HS-27A (cell line): ENCODE measurements at regions not wholly inside any gene's neighbourhood (a gene's known extent, or its start where the extent isn't known, plus 50 kb on each side); places are given as distances from the start of the nearest gene placed in this dataset.

Experiments used
- DNase-seq: peaks from one replicate; pipeline ENCODE4 v3.0.0-alpha.2; 2012; ENCODE audit warnings: low read depth, missing footprints

DNA sequence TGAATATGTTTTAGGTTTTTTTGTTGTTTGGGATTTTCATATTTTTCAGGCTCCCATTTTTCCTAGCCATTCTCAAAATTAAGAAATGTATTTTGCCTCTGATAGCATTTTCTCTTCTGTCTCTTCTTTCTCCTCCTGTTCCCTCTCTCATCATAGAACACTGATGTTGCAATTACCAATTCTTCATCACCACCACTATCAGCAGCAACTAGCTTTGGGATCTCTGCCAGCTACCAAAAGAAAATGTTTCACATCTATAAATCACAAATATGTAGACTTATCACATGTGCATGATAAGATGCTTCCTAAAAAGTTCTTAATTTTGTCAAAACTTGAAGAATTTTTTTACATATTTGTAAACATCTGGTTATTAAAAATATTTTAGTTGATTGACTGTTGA lies 887.1 kb downstream of the MAT2B start:
- no peak for DNase-seq

DNA sequence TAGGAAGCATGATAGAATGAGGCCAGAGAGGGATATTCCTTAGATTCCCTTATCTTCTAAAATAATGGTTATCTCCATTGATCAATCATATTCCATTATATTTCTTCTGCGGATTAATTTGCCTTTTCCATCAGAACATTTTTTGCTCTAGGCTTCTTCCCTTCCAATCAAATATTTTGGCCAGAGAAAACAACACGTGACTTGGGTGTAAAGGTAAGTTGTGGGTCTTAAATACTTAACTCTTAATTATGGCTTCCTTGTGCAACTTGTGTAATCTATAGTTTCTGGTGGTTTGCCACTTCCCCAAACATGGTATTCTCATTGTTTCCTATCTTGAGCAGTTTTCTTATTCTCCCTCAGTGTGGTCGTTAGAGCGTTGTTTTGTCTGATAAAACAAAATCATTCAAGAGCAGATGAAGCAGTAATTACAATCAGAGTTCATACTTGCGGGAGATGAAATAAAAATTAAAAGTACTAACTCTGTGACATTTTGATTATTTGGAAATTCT lies 889.3 kb downstream of the MAT2B start:
- DNase-seq, result no peak

DNA sequence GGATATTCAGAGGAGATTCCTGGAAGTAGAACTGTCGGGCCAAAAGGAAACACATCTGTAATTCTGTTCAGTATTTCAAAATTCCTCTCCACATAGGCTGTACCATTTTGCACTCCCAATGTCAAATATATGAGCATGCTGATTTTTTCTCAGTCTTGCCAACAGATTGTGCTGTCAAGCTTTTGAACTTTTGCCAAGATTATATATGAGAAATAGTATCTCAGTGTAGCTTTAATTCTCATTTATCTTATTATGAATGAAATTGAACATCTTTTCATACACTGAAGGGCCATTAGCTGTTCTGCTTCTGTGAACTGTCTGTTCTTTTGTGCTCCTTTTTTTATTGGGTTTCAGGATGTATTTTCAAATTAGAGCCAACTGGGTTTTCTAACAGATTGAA lies 907.1 kb downstream of the MAT2B start:
- no peak for DNase-seq

DNA sequence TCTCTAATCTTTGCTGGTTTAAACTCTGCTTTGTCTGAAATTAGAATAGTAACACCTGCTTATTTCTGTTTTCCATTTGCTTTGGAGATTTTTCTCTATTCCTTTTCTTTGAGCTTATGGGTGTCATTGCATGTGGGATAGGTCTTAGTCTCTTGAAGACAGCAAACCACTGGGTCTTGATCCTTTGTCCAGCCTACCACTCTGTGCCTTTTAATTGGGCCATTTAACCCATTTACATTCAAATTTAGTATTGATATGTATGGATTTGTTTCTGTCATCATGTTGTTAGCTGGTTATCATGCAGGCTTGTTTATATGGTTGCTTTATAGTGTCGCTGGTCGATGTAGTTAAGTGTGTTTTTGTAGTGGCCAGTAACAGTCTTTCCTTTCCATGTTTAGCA lies 914.7 kb downstream of the MAT2B start:
- no peak for DNase-seq

DNA sequence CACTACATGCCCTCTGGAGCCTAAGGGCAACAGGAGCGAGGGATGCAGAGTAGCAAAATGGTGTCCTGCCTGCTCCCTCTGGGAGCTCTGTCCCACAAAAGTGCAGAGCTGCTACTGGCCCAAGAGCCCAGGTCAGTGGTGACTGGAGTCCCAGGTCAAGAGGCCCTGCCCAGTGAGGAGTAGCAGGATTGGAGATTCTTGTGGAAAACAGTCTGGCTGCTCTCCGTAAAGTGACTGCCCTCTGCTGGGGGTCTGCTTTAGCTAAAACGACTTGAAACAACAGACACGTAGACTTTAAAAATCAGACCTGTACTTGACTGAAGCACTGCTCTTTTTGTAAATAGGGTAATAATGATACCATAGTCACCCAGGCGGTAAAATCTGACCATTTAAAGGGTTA lies 917.0 kb downstream of the MAT2B start:
- DNase-seq, result no peak

DNA sequence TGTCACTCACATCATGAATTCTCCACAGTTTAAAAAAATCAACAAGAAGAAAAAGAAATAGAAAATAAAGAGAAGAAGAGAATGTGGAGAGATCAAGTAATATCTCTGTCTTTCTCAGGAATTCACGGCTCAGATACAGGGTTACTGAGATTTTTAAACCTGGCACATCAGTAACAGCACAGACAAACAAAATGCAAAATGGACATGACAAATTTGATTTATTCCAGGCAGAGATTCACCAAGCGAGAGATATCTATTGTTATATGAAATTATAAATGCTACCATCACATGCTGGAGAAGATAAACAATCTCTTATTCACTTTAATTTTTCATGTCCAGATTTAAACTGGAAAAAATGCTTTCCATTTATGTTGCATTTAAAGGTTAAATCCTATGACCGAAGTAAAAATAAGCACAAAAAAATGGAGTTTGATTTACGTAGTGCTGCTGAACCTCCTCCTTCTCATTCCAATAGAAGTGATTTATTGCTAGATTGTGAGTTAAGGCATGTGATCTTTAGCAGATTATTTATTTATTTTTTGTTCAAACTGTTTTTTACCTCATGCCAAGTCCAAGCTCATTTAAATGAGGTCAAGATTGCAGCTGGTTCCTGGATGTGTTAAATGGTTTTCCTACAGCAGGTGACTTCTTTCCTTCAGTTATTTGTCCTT lies 926.4 kb downstream of the MAT2B start:
- DNase-seq, result no peak

DNA sequence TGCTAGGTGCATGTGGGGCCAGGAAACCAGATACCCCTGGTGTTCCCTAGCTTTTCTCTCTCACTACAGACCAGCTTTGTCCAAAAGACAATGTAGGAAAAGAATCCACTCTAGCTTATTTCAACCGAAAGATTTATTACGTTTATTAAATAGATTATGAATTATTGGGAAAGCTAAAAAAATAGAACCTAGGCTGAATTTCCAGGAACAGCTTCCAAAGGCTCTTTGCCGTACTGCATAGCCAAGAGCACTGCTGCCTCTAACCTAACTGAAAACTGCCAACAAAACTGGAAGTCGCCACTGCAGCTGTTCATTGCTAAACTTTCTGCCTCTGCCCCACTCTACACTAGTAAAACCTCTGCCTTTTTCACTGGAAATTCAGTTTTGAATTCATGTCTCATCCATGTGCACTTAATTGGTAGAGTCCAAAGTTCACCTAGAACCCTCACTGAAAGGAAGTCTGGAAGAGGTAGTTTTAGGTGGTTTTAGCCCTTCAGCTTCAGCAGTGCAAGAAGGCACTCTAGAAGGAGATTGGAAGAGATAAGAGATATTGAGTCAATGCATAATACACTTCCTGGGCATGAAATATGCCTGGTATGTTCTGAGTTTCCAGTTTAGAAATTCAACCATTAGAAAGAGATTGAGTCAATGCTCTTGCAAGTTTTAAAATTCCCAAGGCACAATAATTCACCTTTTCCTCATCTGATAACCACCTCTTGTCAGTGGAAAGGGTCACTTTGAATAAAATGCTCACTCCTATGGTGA lies 927.9 kb downstream of the MAT2B start:
- DNase-seq, result peak; percentile 15

DNA sequence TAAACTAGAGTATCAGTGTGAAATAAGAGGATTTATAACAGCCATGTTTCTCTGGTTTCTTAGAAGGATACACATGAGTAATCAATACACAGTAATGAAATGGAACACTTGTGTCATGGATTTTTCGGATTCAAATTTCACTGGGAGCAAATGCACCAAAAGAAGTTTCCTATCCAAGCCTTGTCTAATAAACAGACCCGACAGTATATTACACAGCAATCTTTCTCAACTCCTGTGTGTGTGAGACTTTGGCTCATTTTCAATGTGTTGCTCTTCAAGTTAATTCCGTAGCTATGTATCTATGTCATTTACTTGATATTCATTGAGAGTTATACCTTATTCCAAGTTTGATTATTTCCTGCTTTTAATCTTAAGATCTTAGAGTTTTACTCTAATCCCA lies 930.2 kb downstream of the MAT2B start:
- DNase-seq, result no peak

DNA sequence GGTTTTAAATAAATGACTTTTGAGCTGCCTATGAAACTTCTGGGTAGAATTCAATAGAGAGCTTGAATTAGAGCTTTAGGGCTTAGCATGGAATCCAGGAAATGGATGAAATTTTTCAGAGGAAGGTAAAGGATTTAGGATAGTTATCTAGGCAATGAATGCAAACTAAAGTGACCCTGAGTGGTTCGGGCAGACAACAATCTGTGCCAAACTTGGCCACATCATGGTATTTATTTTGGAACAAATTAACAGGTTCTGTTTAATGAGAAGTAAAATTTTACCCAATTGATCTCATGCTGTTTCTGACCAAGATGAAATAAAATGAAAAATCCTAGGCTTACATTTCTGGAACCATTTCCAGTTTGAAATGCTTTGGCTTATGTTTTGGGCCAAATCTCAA lies 934.4 kb downstream of the MAT2B start:
- DNase-seq, result no peak

DNA sequence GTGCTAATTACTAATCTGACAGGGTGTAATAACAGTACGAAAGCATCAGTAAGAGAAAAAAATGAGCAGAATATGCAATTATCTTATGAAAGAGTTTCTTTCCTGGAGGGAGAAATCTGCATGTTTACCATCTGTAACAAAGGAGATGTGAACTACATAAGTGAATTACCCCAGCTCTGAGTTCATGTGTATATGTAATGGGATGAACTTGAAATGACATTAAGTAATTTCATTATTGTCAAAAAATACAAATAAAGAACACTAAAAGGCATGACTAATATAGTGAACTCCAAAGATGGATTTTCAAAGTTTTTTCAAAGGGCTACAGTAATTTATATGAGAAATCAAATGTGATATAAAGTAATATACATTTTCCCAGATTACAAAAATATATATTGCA lies 944.0 kb downstream of the MAT2B start:
- DNase-seq, result no peak

DNA sequence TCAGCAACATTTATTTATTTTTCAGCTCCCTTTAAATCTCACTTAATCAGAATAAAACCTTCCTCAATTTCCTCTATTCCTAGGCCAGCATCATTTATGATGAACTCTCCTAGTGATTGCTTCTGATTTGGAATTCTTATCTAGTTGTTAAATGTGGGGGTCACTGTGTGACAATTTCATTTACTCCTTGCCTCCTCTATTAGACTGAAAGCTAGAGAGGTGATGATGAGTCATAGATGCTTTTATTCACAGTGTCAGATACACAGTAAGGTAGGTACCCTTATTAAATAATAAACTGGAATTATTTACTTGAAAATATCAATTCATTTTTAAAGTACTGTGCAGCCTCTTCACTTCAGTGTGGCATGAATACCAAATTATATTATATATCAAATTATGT lies 960.6 kb downstream of the MAT2B start:
- DNase-seq, result no peak

DNA sequence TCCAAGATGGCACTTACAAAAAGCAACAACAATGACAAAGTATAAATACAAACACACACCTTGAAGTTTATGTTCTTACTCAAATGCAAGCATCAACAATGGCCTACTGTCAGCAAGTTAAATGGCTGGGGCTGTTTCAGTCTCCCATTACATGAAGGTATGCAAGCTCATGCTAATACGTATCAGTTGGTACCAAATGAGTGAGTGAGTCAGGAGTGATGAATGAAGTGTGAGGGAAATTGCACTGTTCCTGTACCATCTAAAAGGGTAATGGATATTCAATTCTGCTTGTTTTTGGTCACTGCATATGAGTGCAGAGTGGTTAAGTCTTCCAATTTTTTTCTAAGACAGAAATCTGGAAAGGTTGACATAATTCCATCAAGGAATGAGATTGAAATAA lies 964.9 kb downstream of the MAT2B start:
- DNase-seq, result no peak

DNA sequence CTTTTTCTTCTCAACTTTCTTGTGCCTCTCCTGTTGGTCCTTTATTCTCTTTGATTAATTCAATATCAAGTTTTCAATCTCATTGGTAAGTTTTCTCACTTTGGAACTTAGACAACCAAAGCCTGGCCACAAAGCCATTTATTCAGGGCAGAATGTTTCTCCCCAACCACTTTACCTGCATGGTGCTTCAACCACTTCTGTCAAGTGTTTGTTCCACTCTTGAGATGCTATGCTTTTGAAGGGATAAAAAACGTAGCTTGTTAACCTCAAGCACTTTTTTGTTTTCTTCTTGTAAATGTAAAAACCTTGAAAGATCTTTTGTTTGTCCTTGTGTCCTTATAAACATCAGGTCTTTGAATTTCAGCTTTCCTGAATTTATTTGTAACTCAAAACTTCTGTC lies 966.7 kb downstream of the MAT2B start:
- DNase-seq, result no peak

DNA sequence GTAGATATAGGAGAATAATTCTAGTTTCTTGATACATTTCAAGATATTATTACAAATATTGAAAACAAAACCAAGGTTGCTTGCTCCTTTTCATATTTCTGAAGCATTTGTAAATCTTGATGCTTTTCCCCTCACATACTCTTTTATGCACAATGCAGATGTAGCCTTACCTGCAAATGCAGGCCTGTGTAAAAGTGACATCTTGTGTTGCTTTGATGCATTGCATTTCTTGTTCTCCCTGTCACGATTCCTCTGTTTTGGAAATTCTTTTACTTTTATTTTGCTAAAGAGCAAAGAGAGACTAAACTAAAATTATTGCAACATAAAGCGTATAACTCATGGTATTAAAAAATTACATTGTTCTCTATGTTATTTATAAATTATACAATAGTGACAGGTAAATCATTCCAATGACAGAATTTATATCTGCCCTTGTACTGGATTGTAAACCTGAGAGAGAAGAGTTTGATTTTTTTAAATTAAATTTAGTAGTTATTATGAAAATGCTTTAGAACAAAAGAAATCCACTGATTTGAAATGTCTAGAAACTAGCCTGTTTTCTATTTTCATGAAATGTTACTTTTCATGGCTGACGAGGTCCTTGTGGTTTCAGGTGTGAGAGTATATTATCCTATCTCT lies 970.0 kb downstream of the MAT2B start:
- no peak for DNase-seq

DNA sequence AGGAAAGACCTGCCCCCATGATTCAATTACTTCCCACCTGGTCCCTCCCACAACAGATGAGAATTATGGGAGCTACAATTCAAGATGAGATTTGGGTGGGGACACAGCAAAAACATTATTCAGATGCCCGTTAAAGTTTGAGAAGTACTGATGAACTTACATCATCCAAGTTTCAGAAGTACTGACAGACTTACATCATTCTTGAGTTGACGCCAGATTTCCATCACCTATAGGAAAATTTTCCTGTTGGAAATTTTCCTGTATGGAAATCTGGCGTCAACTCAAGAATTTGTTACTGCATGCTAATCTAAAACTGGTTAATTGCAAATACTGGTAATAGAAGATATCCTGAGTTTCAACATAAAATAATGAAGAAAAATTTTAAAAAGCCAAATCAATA lies 975.9 kb downstream of the MAT2B start:
- no peak for DNase-seq

DNA sequence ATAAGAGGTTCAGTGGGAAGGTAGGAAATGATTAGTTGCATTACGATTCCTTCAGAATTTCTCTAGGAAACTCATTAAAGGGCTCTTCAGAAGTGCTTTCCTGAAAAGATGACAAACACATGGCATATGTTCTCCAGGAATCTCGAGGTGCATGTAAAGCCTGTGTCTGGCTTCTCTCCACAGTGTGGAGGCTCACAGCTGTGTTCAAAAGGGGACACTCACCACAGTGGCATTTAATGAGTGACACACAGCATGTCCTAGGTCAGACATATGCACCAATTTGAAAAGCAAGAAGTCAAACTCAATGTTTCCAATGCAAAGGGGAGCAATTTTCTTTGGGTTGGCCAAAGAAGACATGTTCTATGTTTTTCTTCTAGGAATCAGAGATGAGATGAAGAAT lies 976.9 kb downstream of the MAT2B start:
- DNase-seq, result no peak

DNA sequence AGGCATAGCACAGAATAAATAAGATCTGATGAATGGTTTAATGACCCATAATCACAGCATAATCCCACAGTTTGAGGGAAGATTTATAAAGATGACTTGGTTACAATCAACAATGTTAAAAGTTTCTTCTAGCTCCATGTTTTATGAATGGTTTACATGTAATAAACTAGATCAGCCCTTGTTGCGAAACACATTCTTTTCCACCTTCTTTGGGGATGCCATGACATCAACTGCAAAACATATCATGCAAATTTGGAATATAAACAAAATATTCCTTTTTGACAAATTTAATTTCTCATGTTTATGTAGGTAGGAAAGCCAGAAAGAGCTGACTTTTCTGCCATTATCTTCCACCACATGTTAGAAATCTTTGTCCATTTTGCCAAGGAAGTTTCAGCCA lies 979.5 kb downstream of the MAT2B start:
- DNase-seq, result no peak

DNA sequence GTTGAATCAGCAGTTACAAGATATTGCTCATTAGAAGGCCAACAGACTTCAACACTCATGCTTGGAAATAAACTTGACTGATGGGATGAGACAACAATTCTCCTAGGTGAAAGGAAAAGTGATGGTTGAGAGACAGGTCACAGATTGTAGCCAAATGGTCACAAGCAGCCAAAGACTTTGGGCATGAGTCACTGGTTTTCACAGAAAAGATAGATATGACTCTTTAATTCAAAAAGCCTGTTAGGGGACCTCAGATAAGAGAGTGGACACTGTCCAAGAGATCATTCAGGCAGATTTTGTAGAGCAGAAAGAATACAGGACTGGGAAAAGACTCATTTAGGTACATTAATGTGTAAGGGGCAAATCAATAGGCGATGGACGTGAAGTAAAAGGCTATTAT lies 982.5 kb downstream of the MAT2B start:
- no peak for DNase-seq

DNA sequence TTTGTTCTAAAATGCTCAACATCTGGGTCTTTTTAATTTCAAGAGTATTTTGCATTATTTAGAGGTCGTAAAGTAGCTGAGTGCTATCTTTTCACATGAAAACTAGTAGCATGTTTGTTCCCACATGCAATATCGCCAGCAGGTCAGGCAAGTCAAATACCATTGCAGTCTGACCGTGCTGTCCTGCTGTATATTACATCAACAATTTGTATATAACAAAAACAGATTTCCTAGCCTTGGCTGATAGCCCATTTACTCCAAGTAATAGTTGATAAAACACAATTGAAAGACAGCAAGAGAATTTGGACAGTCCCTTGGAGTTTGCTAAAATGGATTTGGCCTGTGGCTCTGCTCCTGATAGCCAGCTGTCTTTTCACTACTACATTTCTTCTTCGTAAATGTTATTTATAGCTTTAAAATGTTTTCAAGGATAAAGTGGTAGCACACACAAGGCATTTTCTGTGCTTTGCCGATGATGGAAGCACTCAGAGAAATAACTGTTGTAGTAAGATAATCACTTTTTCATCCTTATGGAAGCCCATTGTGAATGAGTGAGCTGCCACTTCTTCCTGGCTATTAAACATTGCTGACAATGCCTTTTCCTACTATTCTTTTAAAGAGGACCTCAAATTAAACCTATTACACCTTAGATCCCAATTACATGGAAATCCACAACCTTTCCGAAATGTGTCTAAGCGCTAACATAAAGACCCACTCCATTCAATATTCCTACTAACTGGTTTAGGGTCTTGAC lies 992.1 kb downstream of the MAT2B start:
- no peak for DNase-seq

DNA sequence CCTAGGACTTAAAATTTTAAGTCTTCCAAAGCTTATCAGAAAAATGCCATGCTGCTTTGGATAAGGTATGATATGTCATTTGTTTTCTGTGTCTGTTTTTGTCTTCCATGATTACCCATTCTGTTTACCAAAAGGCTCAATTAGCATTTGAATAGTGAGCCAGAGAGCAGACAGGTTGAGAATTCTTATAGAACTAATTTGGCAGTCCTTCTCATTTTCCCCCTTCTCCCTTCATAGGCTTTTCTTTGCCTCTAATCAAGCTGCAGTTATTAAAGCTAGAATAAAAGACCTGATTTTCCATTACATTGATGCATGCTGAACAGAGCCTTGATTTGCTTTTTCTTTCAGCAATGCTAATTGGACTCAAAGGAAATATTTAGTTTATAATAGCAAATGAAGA lies 993.0 kb downstream of the MAT2B start:
- no peak for DNase-seq

DNA sequence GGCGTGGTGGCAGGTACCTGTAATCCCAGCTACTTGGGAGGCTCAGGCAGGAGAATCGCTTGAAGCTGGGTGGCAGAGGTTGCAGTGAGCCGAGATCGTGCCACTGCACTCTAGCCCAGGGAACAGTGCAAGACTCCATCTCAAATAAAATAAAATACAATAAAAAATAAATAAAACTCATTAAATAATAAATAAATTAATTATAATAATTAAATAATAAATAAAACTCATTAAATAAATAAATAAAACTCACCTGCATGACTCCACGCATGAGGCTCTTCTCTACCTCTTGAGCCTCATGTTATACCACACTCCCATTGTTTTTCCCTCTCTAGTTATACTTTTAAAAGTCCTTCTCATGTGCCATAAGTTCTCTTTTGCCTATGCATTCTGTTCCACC lies 995.4 kb downstream of the MAT2B start:
- no peak for DNase-seq

DNA sequence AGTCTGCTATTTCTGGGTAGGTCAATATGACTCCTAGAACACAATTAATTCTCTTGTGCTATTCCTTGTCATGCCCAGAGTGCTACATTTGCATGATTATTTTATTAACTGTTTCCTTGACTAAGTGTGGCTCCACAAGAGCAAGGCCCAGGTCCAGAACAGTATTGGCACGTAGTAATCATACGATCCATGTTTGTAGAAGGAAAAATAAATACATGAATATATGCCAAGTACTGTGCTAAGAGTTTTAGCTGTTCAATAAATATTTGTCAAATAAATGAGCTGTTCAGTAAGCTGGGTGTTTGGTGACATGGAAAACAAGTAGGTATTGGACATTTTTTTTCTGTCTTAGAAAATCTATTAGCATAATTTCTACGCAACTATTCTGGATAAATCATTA lies 995.9 kb downstream of the MAT2B start:
- no peak for DNase-seq
